22Rv1 (cell line): ENCODE measurements at regions not wholly inside any gene's neighbourhood (a gene's known extent, or its start where the extent isn't known, plus 50 kb on each side); places are given as distances from the start of the nearest gene placed in this dataset.

ENCODE experiments used
- ZFX ChIP-seq: fragments of 450-650 bp; IDR thresholded peaks from 2 replicates; pipeline ENCODE4 v1.6.1; 2017; ENCODE audit warnings: antibody characterized with exemption, borderline replicate concordance
- TF ChIP-seq, protein P1 (sequence below): fragments of 450-650 bp; IDR thresholded peaks from 2 replicates; pipeline ENCODE4 v1.5.1; 2017; ENCODE audit warnings: mild to moderate bottlenecking

- TF ChIP-seq, protein P1, sequence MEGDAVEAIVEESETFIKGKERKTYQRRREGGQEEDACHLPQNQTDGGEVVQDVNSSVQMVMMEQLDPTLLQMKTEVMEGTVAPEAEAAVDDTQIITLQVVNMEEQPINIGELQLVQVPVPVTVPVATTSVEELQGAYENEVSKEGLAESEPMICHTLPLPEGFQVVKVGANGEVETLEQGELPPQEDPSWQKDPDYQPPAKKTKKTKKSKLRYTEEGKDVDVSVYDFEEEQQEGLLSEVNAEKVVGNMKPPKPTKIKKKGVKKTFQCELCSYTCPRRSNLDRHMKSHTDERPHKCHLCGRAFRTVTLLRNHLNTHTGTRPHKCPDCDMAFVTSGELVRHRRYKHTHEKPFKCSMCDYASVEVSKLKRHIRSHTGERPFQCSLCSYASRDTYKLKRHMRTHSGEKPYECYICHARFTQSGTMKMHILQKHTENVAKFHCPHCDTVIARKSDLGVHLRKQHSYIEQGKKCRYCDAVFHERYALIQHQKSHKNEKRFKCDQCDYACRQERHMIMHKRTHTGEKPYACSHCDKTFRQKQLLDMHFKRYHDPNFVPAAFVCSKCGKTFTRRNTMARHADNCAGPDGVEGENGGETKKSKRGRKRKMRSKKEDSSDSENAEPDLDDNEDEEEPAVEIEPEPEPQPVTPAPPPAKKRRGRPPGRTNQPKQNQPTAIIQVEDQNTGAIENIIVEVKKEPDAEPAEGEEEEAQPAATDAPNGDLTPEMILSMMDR, result no peak
- no peak for TF ChIP-seq ZFX
Measured at GRCh38 chr13:21304256-21304655, 127.8 kb downstream of the MRPL57 start.
